ENCODE measurements at regions not wholly inside any gene's neighbourhood (a gene's known extent, or its start where the extent isn't known, plus 50 kb on each side); places are given as distances from the start of the nearest gene placed in this dataset.

DNA sequence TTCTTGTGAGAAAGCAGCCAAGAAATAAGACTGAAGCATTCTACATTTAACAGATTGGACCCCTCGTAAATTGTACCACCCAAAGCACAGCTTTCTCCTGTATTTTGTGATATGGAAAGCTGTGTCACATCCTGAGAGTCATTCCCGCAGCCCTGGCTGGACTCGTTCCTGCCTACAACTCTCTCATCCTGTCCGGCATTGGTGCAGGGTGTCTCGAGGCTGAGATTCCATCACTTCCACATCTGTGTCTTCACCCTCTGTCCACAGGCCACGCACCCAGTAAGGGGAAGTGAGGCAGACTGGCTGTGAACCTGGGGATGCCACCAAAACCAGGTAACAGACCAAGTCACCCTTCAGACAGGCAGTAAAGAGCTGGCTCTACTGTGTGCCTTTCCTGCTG, 146.2 kb upstream of the KLF6 start:
- no peak for TF ChIP-seq CTCF (IDR thresholded peaks at IDR 0.05; ENCODE audit: insufficient read depth, low read length, missing control alignments)
- ChIA-PET CTCF (interaction anchor here (1.4 kb wide), 1 partner anchor 10 kb away, joined by 4 read pairs; no protein-coding TSS in a partner anchor), POLR2A (no interaction called here)
- no peak overlapping the region for H3K4me3 ChIP-seq (ENCODE audit: low read depth, low read length)
- DNase-seq (ENCODE audit: low read depth, low spot score) = no peak

GRCh38 chr10:3928569-3928968, 143.6 kb upstream of the KLF6 start:
- POLR2A ChIA-PET = no interaction called here
- no peak for TF ChIP-seq CTCF (IDR thresholded peaks at IDR 0.05; ENCODE audit: insufficient read depth, low read length, missing control alignments)
- CTCF ChIA-PET = no interaction called here
- no peak overlapping the region for H3K4me3 ChIP-seq (ENCODE audit: low read depth, low read length)
- no peak for DNase-seq (ENCODE audit: low read depth, low spot score)

DNA sequence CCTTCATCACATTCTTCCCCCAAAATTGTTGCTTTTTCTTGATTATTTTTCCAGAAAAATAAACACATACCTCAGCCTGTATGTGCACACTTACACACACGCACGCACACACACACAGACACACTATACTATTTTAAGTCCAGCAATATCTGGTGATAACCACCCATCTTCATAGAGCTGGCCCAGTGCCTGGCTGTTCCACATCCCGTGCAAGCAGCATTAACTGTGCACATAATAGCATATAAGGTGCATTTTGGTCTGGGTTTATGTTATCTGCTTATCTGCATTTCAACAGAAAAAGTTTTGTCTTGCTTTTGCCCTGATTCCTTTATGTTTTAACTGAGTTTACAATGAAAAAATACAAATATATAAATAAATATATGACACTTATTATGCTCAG, 143.1 kb upstream of the KLF6 start:
- ChIA-PET POLR2A (no interaction called here), CTCF (no interaction called here)
- no peak overlapping the region for H3K4me3 ChIP-seq (ENCODE audit: low read depth, low read length)
- no peak for TF ChIP-seq CTCF (IDR thresholded peaks at IDR 0.05; ENCODE audit: insufficient read depth, low read length, missing control alignments)
- DNase-seq (ENCODE audit: low read depth, low spot score) = no peak

GRCh38 chr10:3926675-3927525, 141.9 kb upstream of the KLF6 start:
- ChIA-PET POLR2A (no interaction called here), CTCF (interaction anchor here (1.0 kb wide), 1 partner anchor 730 kb away, joined by 3 read pairs; no protein-coding TSS in a partner anchor)
- no peak for DNase-seq (ENCODE audit: low read depth, low spot score)
- H3K4me3 ChIP-seq (ENCODE audit: low read depth, low read length) = no peak overlapping the region
- no peak for TF ChIP-seq CTCF (IDR thresholded peaks at IDR 0.05; ENCODE audit: insufficient read depth, low read length, missing control alignments)

DNA sequence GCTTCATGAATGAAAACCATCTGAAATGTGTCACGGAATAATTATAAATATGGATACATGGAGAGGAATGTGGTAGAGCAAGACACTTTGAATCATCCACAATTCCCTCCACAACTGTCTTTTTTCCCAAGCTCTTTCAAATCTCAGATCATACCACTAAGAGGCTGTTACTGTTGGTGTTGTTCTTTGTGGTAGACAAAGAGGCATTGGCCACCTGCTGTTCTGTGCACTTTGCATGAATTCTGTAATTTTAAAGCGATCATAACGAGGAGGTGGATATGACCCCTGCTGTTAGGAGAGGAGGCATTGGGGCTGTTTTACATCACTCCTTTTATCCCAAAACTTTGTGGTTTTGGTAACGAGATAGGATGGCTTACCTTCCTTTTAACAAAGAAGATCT, 141.2 kb upstream of the KLF6 start:
- no peak for TF ChIP-seq CTCF (IDR thresholded peaks at IDR 0.05; ENCODE audit: insufficient read depth, low read length, missing control alignments)
- no peak overlapping the region for H3K4me3 ChIP-seq (ENCODE audit: low read depth, low read length)
- CTCF ChIA-PET = interaction anchor here (1.0 kb wide), 1 partner anchor 729 kb away, joined by 3 read pairs; no protein-coding TSS in a partner anchor
- POLR2A ChIA-PET = no interaction called here
- DNase-seq (ENCODE audit: low read depth, low spot score) = no peak

- ChIA-PET CTCF (no interaction called here), POLR2A (no interaction called here)
- no peak for TF ChIP-seq CTCF (IDR thresholded peaks at IDR 0.05; ENCODE audit: insufficient read depth, low read length, missing control alignments)
- H3K4me3 ChIP-seq (ENCODE audit: low read depth, low read length) = no peak overlapping the region
- no peak for DNase-seq (ENCODE audit: low read depth, low spot score)
Observed at GRCh38 chr10:3925184-3925583, 140.2 kb upstream of the KLF6 start.

Data from AG04449 (cell line).